A673 (cell line): ENCODE measurements at regions not wholly inside any gene's neighbourhood (a gene's known extent, or its start where the extent isn't known, plus 50 kb on each side); places are given as distances from the start of the nearest gene placed in this dataset.

Experiments used
- CTCF ChIP-seq: fragments of 300-800, 200-600 bp; sonication (generic); conservative IDR thresholded peaks from 2 replicates; pipeline ENCODE4 v1.5.1; 2017; ENCODE audit warnings: low read depth, mild to moderate bottlenecking, antibody characterized with exemption, low read length, moderate library complexity, mixed read lengths
- EZH2 ChIP-seq: fragments of 200-600 bp; sonication (generic); IDR thresholded peaks from 2 replicates; pipeline ENCODE4 v1.6.1; 2017; ENCODE audit warnings: borderline replicate concordance, low read depth, mild to moderate bottlenecking, mixed read lengths, antibody characterized with exemption, low read length; ENCODE audit not compliant: poor library complexity, severe bottlenecking

- TF ChIP-seq CTCF (no peak), EZH2 (no peak)
Measured at GRCh38 chr12:115222220-115222619, 538.2 kb upstream of the TBX3 start.
